OCI-LY7 (cell line): ENCODE measurements at regions not wholly inside any gene's neighbourhood (a gene's known extent, or its start where the extent isn't known, plus 50 kb on each side); places are given as distances from the start of the nearest gene placed in this dataset.

Experiments used
- BruUV-seq: library from RNA; stranded (reverse); fragments of 400-500 nt; replicated peaks from 2 replicates; lab custom pipeline; 2021; lab: Mats Ljungman, UMichigan
- CTCF ChIA-PET: fragments of 300-600 bp; sonication (Branson Sonifier 250); formaldehyde crosslinking; loops from one replicate; lab custom pipeline; 2022; ENCODE audit warnings: antibody characterized with exemption; ENCODE audit not compliant: unreplicated experiment; lab: Charles Lee
- POLR2A ChIA-PET: fragments of 300-600 bp; sonication (Branson Sonifier 250); formaldehyde crosslinking; loops from one replicate; lab custom pipeline; 2022; ENCODE audit warnings: antibody characterized with exemption; lab: Charles Lee
- DNase-seq: peaks from one replicate; pipeline ENCODE4 v3.0.0-alpha.2; 2015; ENCODE audit warnings: low spot score
- H2AFZ ChIP-seq: fragments of 200-600 bp; sonication (generic), shearing (Covaris generic); 2 replicates; pipeline ENCODE4 v1.6.1; 2014; ENCODE audit warnings: mild to moderate bottlenecking, antibody characterized with exemption, low read length, moderate library complexity
- H3K27ac ChIP-seq: fragments of 200-600 bp; sonication (generic); 2 replicates; pipeline ENCODE4 v1.5.1; 2014; ENCODE audit warnings: mixed run types, low read depth, mild to moderate bottlenecking, moderate library complexity, low read length, inconsistent platforms; ENCODE audit not compliant: poor library complexity, severe bottlenecking
- H3K36me3 ChIP-seq: fragments of 200-600 bp; sonication (generic); 2 replicates; pipeline ENCODE4 v1.6.1; 2014; ENCODE audit warnings: mild to moderate bottlenecking, antibody characterized with exemption, low read length, moderate library complexity, mixed read lengths; ENCODE audit not compliant: insufficient read depth
- H3K4me1 ChIP-seq: fragments of 200-600 bp; sonication (generic); 2 replicates; pipeline ENCODE4 v1.5.1; 2014; ENCODE audit warnings: mild to moderate bottlenecking, low read length; ENCODE audit not compliant: insufficient read depth, poor library complexity, severe bottlenecking
- H3K4me2 ChIP-seq: fragments of 200-600 bp; sonication (generic); 2 replicates; pipeline ENCODE4 v1.6.1; 2014; ENCODE audit warnings: mild to moderate bottlenecking, low read length
- H3K4me3 ChIP-seq: fragments of 200-600 bp; sonication (generic); 2 replicates; pipeline ENCODE4 v1.5.1; 2014; ENCODE audit warnings: mild to moderate bottlenecking, low read depth, low read length; ENCODE audit not compliant: poor library complexity, severe bottlenecking
- H3K79me2 ChIP-seq: fragments of 200-600 bp; sonication (generic); 2 replicates; pipeline ENCODE4 v1.6.1; 2016; ENCODE audit warnings: low read depth, mild to moderate bottlenecking, low read length, moderate library complexity, mixed read lengths; ENCODE audit not compliant: insufficient read depth
- H3K9me2 ChIP-seq: fragments of 200-600 bp; sonication (generic); 2 replicates; pipeline ENCODE4 v1.6.1; 2016; ENCODE audit warnings: mild to moderate bottlenecking, low read length, mixed read lengths; ENCODE audit not compliant: insufficient read depth
- H3K9me3 ChIP-seq: fragments of 200-600 bp; sonication (generic); 2 replicates; pipeline ENCODE4 v1.6.1; 2014; ENCODE audit warnings: mild to moderate bottlenecking, mixed run types, low read length, mixed read lengths
- H4K20me1 ChIP-seq: fragments of 200-600 bp; sonication (generic); 2 replicates; pipeline ENCODE4 v1.6.1; 2014; ENCODE audit warnings: mild to moderate bottlenecking, antibody characterized with exemption, low read length, moderate library complexity, mixed read lengths; ENCODE audit not compliant: insufficient read depth
- CTCF ChIP-seq: fragments of 200-600 bp; sonication (generic); conservative IDR thresholded peaks from 2 replicates; pipeline ENCODE4 v1.5.1; 2014; ENCODE audit warnings: mild to moderate bottlenecking, antibody characterized with exemption, low read length, moderate library complexity, mixed read lengths
- EZH2phosphoT487 ChIP-seq: fragments of 200-600 bp; sonication (generic); IDR thresholded peaks from 2 replicates; pipeline ENCODE4 v1.6.1; 2018; ENCODE audit warnings: low read depth, borderline replicate concordance, mild to moderate bottlenecking, mixed run types, antibody characterized with exemption, low read length, moderate library complexity, mixed read lengths
- intact Hi-C: fragments of 100-400 bp; cut with micrococcal nuclease; formaldehyde crosslinking; loops from one replicate; pipeline ENCODE4 v1.10.0; 2022; ENCODE audit not compliant: unreplicated experiment

GRCh38 chr2:128568106-128568505 is 249.4 kb upstream of the HS6ST1 start:
- Histone ChIP-seq H4K20me1 (no peaks in the 10 kb centered on the region), H3K4me2 (no peak overlapping the region), H3K4me3 (no peak overlapping the region), H3K79me2 (no peaks in the 10 kb centered on the region), H3K4me1 (no peaks in the 10 kb centered on the region), H3K36me3 (no peaks in the 10 kb centered on the region), H3K9me3 (no peaks in the 10 kb centered on the region), H3K27ac (no peak overlapping the region), H3K9me2 (no peaks in the 10 kb centered on the region), H2AFZ (no peak overlapping the region)
- BruUV-seq: no TSS peak
- ChIA-PET POLR2A (no interaction called here), CTCF (no interaction called here)
- no peak for TF ChIP-seq CTCF
- no peak for TF ChIP-seq EZH2phosphoT487
- intact Hi-C loops: no loop called here
- no peak for DNase-seq

- ChIA-PET CTCF (no interaction called here), POLR2A (no interaction called here)
Observed at GRCh38 chr2:128573116-128573515, 254.4 kb upstream of the HS6ST1 start.

GRCh38 chr2:128573531-128573930 is 254.9 kb upstream of the HS6ST1 start:
- no peaks in the 10 kb centered on the region for H3K79me2 ChIP-seq
- CTCF ChIA-PET: no interaction called here
- no peaks in the 10 kb centered on the region for H3K4me1 ChIP-seq

More at GRCh38 chr2:128573116-128573515, 254.4 kb upstream of the HS6ST1 start:
- H3K4me3 ChIP-seq: no peak overlapping the region
- no peak overlapping the region for H2AFZ ChIP-seq
- no peak for TF ChIP-seq EZH2phosphoT487
- TF ChIP-seq CTCF: no peak
- H3K27ac ChIP-seq: no peak overlapping the region
- H3K9me2 ChIP-seq: no peaks in the 10 kb centered on the region
- H3K79me2 ChIP-seq: no peaks in the 10 kb centered on the region
- no TSS peak for BruUV-seq
- H4K20me1 ChIP-seq: no peaks in the 10 kb centered on the region
- no peaks in the 10 kb centered on the region for H3K9me3 ChIP-seq
- no peaks in the 10 kb centered on the region for H3K36me3 ChIP-seq
- intact Hi-C loops: no loop called here
- H3K4me1 ChIP-seq: no peaks in the 10 kb centered on the region
- H3K4me2 ChIP-seq: no peak overlapping the region
- DNase-seq: no peak

More at GRCh38 chr2:128573531-128573930, 254.9 kb upstream of the HS6ST1 start:
- Histone ChIP-seq H2AFZ (no peak overlapping the region), H3K9me2 (no peaks in the 10 kb centered on the region), H3K4me3 (no peak overlapping the region), H4K20me1 (no peaks in the 10 kb centered on the region), H3K27ac (no peak overlapping the region), H3K36me3 (no peaks in the 10 kb centered on the region), H3K4me2 (no peak overlapping the region), H3K9me3 (no peaks in the 10 kb centered on the region)
- BruUV-seq: no TSS peak
- TF ChIP-seq EZH2phosphoT487 (no peak), CTCF (no peak)
- no peak for DNase-seq
- intact Hi-C loops: no loop called here
- POLR2A ChIA-PET: no interaction called here
